MM.1S (cell line): ENCODE measurements at regions not wholly inside any gene's neighbourhood (a gene's known extent, or its start where the extent isn't known, plus 50 kb on each side); places are given as distances from the start of the nearest gene placed in this dataset.

Experiments
- CTCF ChIP-seq: fragments of 300-600 bp; sonication (generic); IDR thresholded peaks from 2 replicates; pipeline ENCODE4 v1.5.1; 2016; ENCODE audit warnings: antibody characterized with exemption, low read length, mixed read lengths
- EZH2 ChIP-seq: fragments of 300-600 bp; sonication (generic); optimal IDR thresholded peaks from 2 replicates; pipeline ENCODE3; 2017; ENCODE audit warnings: low read depth, mild to moderate bottlenecking, antibody characterized with exemption, low read length, mixed read lengths
- EZH2phosphoT487 ChIP-seq: fragments of 300-600 bp; sonication (generic); IDR thresholded peaks from 2 replicates; pipeline ENCODE4 v1.6.1; 2018; ENCODE audit warnings: antibody characterized with exemption, low read length

GRCh38 chr16:80226499-80226898 lies 314.3 kb upstream of the DYNLRB2 start:
- no peak for TF ChIP-seq CTCF
- TF ChIP-seq EZH2phosphoT487 = no peak
- no peak for TF ChIP-seq EZH2
